HG03103 (cell line): ENCODE measurements at regions not wholly inside any gene's neighbourhood (a gene's known extent, or its start where the extent isn't known, plus 50 kb on each side); places are given as distances from the start of the nearest gene placed in this dataset.

ENCODE experiments used
- ATAC-seq: cut with Tn5 transposase; IDR thresholded peaks from one replicate; pipeline ENCODE4 v1.9.1; 2021; ENCODE audit warnings: low read depth; ENCODE audit not compliant: unreplicated experiment

DNA sequence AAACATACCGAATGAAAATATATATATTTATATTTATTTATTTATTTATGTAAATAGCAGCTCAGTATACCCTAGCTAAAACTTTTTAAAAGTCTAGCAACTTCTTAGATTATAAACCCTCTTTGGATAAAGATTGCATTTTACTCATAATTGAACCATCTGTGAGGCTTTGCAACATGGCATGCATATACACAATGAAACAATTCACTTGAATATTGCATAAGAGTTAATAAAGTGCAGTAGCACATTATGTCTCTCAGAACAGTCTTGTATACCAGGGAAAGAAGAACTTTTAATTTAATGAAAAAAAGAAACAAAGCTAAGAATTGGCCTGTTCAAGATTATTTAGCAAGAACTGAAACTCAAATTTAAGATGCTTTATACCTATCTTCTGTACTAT is 1363.9 kb upstream of the ADGRL2 start:
- ATAC-seq: no peak

- ATAC-seq: no peak
Observed at GRCh38 chr1:80427881-80428280, 1372.9 kb upstream of the ADGRL2 start.

DNA sequence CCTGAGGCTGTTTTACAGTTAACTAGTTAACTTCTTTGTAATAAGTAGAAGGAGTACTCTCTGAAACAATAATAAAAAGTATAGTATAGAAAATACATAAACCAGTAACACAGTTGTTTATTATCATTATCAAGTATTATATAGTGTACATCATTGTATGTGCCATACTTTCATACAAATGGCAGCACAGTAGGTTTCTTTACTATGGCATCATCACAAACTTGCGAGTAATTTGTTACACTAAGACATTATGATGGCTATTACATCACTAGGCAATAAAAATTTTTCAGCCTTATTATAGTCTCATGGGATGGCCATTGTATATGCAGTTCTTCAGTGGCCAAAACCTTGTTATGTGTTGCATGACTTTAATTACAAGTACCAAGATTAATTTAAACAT is 1376.5 kb upstream of the ADGRL2 start:
- ATAC-seq: no peak

- ATAC-seq: no peak
Observed at GRCh38 chr1:80418134-80418533, 1382.6 kb upstream of the ADGRL2 start.

DNA sequence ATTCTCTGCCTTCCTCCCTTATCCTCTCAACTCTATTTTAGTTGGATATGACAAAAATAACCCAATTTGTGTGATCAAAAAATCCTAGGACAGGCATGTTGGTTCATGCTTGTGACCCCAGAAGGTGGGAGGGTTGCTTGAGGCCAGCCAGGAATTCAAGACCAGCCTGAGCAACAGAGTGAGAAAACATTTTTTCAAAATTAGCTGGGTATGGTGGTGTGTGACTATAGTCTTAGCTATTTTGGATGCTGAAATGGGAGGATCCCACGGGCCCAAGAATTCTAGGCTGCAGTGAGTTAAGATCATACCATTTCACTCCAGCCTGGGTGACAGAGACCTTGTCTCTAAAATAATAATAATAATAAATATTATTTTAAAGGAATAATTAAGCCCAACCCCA is 1383.1 kb upstream of the ADGRL2 start:
- ATAC-seq: no peak

GRCh38 chr1:80413969-80414368 is 1386.8 kb upstream of the ADGRL2 start:
- no peak for ATAC-seq

GRCh38 chr1:80410233-80410632 is 1390.5 kb upstream of the ADGRL2 start:
- ATAC-seq: no peak

DNA sequence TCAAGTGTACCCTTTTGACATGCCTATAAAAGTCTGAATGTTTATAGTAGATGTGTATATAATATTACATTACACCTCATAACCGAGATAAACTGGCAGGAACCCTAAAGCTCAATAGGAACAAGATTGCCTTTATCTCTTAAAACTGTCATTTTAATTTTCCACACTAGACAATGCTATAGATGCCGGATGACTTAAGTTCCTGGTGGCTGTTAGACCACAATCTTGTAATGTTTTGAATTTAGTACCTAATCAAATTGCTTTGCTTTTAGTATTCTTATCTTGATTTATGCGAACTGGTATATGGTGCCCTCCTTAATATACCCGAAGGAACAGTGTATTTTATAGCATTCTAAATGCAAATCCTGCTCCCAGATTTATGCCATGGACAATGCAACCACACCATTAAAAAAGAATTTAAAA is 1397.0 kb upstream of the ADGRL4 start:
- no peak for ATAC-seq

DNA sequence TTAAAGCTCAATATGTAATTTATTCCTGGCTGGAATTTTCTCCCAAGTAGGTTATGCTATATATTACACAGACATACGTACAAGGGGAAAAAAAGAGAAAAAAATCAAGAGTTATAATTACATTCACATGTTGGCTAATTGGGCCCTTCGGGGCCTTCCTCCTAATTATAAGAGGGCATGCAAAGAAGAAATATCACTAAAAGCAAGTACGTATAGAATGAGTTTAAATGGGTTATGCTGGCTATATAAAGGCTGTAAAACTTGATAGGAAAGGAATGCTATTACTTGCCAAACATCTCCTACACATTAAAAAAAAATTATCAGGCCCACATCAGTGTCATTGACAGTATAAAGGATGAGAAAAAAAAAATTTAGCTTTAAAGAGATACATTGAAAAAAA is 1396.1 kb upstream of the ADGRL4 start:
- no peak for ATAC-seq

DNA sequence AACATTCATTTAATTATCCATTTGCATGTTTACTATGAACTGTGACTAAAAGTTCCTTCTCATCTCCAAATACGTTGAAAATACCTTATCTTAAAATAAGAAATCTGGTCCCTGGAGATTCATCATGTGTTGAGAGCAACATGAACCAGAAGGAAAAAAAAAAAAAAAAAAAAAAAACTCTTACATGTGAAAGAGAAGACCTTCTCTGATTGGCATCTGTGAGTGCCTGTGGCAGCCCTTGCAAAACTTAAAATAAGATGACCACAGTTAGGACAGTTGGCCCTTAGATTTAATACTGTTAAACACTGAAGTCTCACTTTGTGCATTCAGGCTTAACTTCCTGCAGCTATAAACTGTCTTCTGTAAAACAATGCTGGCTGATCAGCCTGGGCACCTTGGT is 1395.2 kb upstream of the ADGRL4 start:
- no peak for ATAC-seq

- ATAC-seq: no peak
Observed at GRCh38 chr1:80392529-80392928, 1386.0 kb upstream of the ADGRL4 start.

- ATAC-seq: no peak
Observed at GRCh38 chr1:80385650-80386049, 1379.1 kb upstream of the ADGRL4 start.

- ATAC-seq: no peak
Observed at GRCh38 chr1:80384959-80385358, 1378.4 kb upstream of the ADGRL4 start.

DNA sequence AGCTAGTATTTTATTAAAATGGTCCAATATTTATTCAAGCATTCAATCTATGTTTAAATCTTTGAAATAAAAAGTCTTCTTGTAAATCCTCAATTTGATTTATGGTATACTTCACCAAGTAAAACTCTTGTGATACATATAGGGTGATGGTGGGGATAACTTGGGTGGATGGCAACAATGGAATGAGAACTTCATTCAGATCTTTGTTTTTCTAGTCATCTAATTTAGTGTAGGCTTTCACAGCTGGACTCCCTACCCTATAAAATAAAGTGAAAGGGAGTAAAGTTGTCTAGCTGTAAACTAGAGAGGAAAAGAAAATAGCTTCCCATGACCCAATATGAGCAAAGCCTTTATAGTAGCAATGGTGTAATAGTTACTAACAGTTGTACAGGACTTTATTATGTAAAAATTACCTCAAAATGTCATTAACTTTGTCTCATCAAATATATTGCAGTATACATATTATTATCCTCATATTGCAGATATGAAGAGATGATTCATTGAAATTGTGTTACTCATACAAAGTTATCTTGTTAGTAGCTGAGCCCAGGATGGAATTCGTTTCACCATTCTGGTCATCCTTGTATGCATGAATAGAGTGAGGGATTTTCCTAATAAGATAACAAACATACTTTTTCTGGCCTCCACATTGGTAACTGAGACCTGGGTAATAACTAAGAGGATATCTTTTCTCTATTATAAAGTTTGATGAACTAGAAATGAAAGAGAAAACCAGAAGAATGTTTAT is 1377.7 kb upstream of the ADGRL4 start:
- ATAC-seq: no peak

DNA sequence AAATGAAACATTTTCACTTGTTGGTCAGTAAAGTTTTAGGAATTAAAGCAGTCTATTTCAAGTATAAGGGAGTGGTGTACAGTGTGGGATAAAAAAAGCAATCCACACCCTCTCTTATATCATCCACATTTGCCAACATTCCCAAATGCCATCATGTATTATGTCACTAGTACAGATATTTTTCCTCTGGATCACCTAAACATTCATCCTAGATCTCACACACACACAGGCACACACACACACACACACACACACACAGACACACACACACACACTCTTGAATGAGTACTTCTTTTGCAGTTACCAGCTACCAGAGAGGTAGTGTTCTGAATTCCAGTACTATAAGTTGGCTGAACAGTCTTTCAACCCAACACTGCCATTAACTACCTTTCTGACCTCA is 1369.1 kb upstream of the ADGRL4 start:
- ATAC-seq: no peak

DNA sequence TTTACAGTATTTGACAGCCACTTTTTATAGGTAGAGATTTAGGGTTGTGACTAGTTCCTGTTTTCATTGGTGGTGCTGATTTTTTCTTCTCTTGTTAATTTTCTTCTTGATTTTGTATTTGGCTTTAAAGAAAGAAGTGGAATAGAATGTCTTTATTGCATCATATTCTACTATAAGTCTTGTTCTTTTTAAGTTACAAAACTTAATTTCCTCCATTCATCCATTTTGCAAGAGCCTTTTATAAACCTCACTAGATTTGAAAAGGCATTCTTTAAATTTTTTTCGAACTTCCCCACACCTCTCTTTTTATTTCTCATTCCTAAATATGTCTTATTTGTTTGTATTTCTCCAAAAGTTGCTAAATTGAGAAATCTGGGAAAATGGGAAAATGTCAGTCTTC is 1368.6 kb upstream of the ADGRL4 start:
- no peak for ATAC-seq

- ATAC-seq: no peak
Observed at GRCh38 chr1:80369780-80370179, 1363.2 kb upstream of the ADGRL4 start.

GRCh38 chr1:80367058-80367457 is 1360.5 kb upstream of the ADGRL4 start:
- no peak for ATAC-seq

- ATAC-seq: no peak
Observed at GRCh38 chr1:80365359-80366021, 1359.0 kb upstream of the ADGRL4 start.

DNA sequence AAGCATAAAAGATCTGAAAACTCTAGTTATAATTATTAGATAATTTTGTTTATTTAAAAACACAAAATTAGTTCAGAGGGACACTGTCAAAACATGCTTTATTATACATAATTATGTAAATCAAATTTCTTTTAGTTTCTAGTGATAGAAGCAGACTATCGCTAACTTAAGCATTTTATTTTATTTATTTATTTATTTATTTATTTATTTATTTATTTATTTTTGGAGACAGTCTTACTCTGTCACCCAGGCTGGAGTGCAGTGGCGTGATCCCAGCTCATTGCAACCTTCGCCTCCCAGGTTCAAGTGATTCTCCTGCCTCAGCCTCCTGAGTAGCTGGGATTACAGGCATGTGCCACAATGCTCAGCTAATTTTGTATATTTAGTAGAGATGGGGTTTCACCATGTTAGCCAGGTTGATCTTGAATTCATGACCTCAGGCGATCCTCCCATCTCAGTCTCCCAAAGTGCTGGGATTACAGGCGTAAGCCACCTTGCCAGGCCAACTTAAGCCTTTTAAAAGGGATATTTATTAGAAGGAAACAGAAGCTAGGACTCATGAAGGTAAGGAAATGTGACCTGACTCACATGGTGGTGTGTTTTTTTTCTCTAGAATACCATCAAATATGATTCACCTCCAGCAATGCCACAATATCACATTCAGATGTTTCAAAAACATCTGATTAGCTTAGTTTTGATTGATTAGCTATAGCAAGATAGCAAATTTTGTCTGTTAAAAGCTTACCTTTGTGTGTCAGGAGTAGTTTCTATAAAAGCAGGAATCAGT is 1357.4 kb upstream of the ADGRL4 start:
- no peak for ATAC-seq

- ATAC-seq: no peak
Observed at GRCh38 chr1:80359666-80360065, 1353.1 kb upstream of the ADGRL4 start.

DNA sequence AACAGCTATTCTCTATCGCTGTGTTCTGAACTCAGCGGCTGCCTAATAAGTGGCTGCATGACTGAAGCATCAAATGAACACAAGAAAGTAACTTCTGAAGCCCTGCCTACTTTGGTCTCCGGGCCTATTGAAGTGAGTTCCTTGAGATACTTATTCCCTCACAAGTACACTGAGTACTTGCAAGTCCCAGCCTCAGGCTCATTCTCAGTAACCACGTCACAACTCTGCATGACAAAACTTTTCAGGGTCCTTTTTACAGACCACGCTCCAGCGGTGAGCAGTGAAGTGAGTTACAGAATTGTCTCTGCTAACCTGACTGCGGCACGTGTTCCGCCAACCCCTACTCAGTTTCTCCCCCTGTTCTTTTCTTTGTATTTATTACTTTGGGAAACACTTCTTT is 1342.7 kb upstream of the ADGRL4 start:
- ATAC-seq: no peak
